Gastrocnemius medialis (tissue), 4 donors: ENCODE measurements at regions not wholly inside any gene's neighbourhood (a gene's known extent, or its start where the extent isn't known, plus 50 kb on each side); places are given as distances from the start of the nearest gene placed in this dataset.

Source experiments
- ATAC-seq, 2 donors: fragments of 150-250 bp; one replicate each; pipeline ENCODE4 v1.9.1; 2016
- DNase-seq, 2 donors: peaks; one replicate each; pipeline ENCODE4 v3.0.0-alpha.2; 2019
- H3K27ac ChIP-seq, 4 donors: fragments of 200-600 bp; sonication (generic); 1 replicate in 1 of 4; 2 replicates in 3 of 4; pipeline ENCODE4 v1.5.1; 2016 to 2018; ENCODE audit warnings: mild to moderate bottlenecking in 2 of 4, moderate library complexity in 1 of 4
- H3K27me3 ChIP-seq, 3 donors: fragments of 200-600 bp; sonication (generic) in 2 of 3; 1 replicate in 1 of 3; 2 replicates in 2 of 3; pipeline versions ENCODE4 v1.5.1 to v1.6.0; 2016 to 2019; ENCODE audit warnings: mild to moderate bottlenecking in 1 of 3, moderate library complexity in 1 of 3
- H3K36me3 ChIP-seq, 2 donors: fragments of 200-600 bp; sonication (generic) in 1 of 2; one replicate each; pipeline ENCODE4 v1.5.1; 2017 to 2018
- H3K4me1 ChIP-seq, 2 donors: fragments of 200-600 bp; sonication (generic) in 1 of 2; one replicate each; pipeline ENCODE4 v1.5.1; 2016 to 2017; ENCODE audit warnings: mild to moderate bottlenecking in 2 of 2
- H3K4me3 ChIP-seq, 4 donors: fragments of 200-600 bp; sonication (generic) in 3 of 4; 1 replicate in 1 of 4; 2 replicates in 3 of 4; pipeline ENCODE4 v1.5.1; 2016 to 2019; ENCODE audit warnings: mild to moderate bottlenecking in 2 of 4
- H3K9me3 ChIP-seq, 3 donors: fragments of 200-600 bp; sonication (generic) in 2 of 3; 1 replicate in 1 of 3; 2 replicates in 2 of 3; pipeline ENCODE4 v1.5.1; 2016 to 2019
- POLR2A ChIP-seq, 2 donors: fragments of 450-650 bp; IDR thresholded peaks; one replicate each; pipeline ENCODE4 v1.6.1; 2017; ENCODE audit warnings: antibody characterized with exemption in 2 of 2, mild to moderate bottlenecking in 2 of 2, moderate library complexity in 2 of 2
- in situ Hi-C, 4 donors: fragments of 200-750 bp; cut with MboI; loops; one replicate each; pipeline versions ENCODE4 v1.15.0 to v1.8.0; 2017; ENCODE audit warnings: low sequenced_read_pairs in 4 of 4
- intact Hi-C: fragments of 100-400 bp; cut with DNase I; formaldehyde crosslinking; loops from one replicate; pipeline ENCODE4 v1.15.1; 2023; ENCODE audit warnings: low total_unique reads
- TF ChIP-seq, protein P1 (sequence below), 5 experiments: fragments of 450-650 bp in 3 of 5; fragments of 200-600 bp in 2 of 5; sonication (generic) in 2 of 5; IDR thresholded peaks in 4 of 5; conservative IDR thresholded peaks in 1 of 5; 1 replicate in 4 of 5; 2 replicates in 1 of 5; pipeline ENCODE4 v1.5.1; 2016 to 2019; ENCODE audit warnings: antibody characterized with exemption in 5 of 5, mild to moderate bottlenecking in 3 of 5, moderate library complexity in 3 of 5

DNA sequence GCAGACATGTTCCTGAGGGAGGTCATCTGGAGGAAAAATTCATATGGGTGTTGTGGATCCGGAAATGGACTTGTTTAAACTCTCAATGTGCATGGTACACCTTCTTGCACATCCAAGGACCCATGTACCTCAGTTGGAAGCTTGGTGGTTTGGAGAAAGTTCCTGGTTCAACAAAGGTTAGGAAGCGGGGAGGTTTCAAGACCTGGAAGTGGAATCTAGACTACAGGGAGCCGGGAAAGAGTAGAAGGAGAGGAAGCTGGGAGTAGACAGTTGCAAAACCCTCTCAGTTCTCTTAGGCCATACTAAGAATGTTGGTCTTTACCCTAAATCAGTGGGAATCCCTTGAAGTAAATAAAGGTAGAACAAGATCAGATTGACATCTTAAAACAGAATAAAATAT is 209.8 kb upstream of the SPOPL start:
- Histone ChIP-seq H3K27ac (no peak overlapping the region), H3K4me1 (no peaks in the 10 kb centered on the region), H3K9me3 (no peaks in the 10 kb centered on the region), H3K27me3 (no peaks in the 10 kb centered on the region), H3K4me3 (no peak overlapping the region), H3K36me3 (no peaks in the 10 kb centered on the region)
- intact Hi-C loops (no loop called here), in situ Hi-C loops (no loop called here)
- DNase-seq (no peak), ATAC-seq (no peak)
- TF ChIP-seq, protein P1, sequence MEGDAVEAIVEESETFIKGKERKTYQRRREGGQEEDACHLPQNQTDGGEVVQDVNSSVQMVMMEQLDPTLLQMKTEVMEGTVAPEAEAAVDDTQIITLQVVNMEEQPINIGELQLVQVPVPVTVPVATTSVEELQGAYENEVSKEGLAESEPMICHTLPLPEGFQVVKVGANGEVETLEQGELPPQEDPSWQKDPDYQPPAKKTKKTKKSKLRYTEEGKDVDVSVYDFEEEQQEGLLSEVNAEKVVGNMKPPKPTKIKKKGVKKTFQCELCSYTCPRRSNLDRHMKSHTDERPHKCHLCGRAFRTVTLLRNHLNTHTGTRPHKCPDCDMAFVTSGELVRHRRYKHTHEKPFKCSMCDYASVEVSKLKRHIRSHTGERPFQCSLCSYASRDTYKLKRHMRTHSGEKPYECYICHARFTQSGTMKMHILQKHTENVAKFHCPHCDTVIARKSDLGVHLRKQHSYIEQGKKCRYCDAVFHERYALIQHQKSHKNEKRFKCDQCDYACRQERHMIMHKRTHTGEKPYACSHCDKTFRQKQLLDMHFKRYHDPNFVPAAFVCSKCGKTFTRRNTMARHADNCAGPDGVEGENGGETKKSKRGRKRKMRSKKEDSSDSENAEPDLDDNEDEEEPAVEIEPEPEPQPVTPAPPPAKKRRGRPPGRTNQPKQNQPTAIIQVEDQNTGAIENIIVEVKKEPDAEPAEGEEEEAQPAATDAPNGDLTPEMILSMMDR (IDR thresholded peaks at IDR 0.05 in 4 of 5, conservative IDR thresholded peaks at IDR 0.05 in 1 of 5): no peak
- no peak for TF ChIP-seq POLR2A (IDR thresholded peaks at IDR 0.05)

GRCh38 chr2:138293045-138293444 is 208.5 kb upstream of the SPOPL start:
- intact Hi-C loops: no loop called here
- TF ChIP-seq, protein P1 (IDR thresholded peaks at IDR 0.05 in 4 of 5, conservative IDR thresholded peaks at IDR 0.05 in 1 of 5): no peak
- no peak for TF ChIP-seq POLR2A (IDR thresholded peaks at IDR 0.05)
- H3K9me3 ChIP-seq: no peaks in the 10 kb centered on the region

DNA sequence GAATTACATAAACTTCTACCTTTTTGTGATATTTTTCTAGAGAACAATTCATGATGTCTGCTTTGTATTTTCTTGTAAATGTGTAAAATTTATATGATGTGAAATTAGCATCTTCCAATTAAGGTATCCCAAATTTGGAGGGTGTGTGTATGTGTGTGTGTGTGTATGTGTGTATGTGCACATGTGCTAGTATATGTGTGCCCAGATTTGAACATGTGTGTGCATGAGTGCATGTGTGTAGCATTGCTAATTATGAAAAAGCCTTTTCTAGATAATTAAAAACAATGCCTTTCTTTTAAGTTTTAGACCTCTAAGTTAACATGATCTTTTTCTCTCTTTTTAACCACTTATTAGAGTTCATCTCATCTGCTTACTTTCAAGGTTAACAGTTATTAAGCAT is 208.0 kb upstream of the SPOPL start:
- intact Hi-C loops: no loop called here
- Histone ChIP-seq H3K4me3 (no peak overlapping the region), H3K27ac (no peak overlapping the region), H3K4me1 (no peaks in the 10 kb centered on the region), H3K36me3 (no peaks in the 10 kb centered on the region), H3K9me3 (no peaks in the 10 kb centered on the region), H3K27me3 (no peaks in the 10 kb centered on the region)
- in situ Hi-C loops: no loop called here
- TF ChIP-seq POLR2A (IDR thresholded peaks at IDR 0.05): no peak
- TF ChIP-seq, protein P1 (IDR thresholded peaks at IDR 0.05 in 4 of 5, conservative IDR thresholded peaks at IDR 0.05 in 1 of 5): no peak
- DNase-seq: no peak
- ATAC-seq: no peak

More at GRCh38 chr2:138293045-138293444, 208.5 kb upstream of the SPOPL start:
- Histone ChIP-seq H3K27me3 (no peaks in the 10 kb centered on the region), H3K36me3 (no peaks in the 10 kb centered on the region), H3K4me3 (no peak overlapping the region), H3K4me1 (no peaks in the 10 kb centered on the region), H3K27ac (no peak overlapping the region)
- no peak for DNase-seq
- ATAC-seq: no peak
- in situ Hi-C loops: no loop called here

GRCh38 chr2:138294451-138294850 is 207.1 kb upstream of the SPOPL start:
- no peak for TF ChIP-seq POLR2A (IDR thresholded peaks at IDR 0.05)
- TF ChIP-seq, protein P1 (IDR thresholded peaks at IDR 0.05 in 4 of 5, conservative IDR thresholded peaks at IDR 0.05 in 1 of 5): no peak
- H3K4me3 ChIP-seq: no peak overlapping the region
- H3K4me1 ChIP-seq: no peaks in the 10 kb centered on the region
- H3K9me3 ChIP-seq: no peaks in the 10 kb centered on the region
- no peaks in the 10 kb centered on the region for H3K27me3 ChIP-seq
- H3K36me3 ChIP-seq: no peaks in the 10 kb centered on the region
- in situ Hi-C loops: no loop called here
- DNase-seq: no peak
- no peak for ATAC-seq
- intact Hi-C loops: no loop called here
- H3K27ac ChIP-seq: no peak overlapping the region

GRCh38 chr2:138296365-138296764 is 205.2 kb upstream of the SPOPL start:
- ATAC-seq: no peak
- TF ChIP-seq, protein P1 (IDR thresholded peaks at IDR 0.05 in 4 of 5, conservative IDR thresholded peaks at IDR 0.05 in 1 of 5): no peak
- no peak for TF ChIP-seq POLR2A (IDR thresholded peaks at IDR 0.05)
- in situ Hi-C loops: no loop called here
- Histone ChIP-seq H3K4me3 (no peak overlapping the region), H3K9me3 (no peaks in the 10 kb centered on the region), H3K27me3 (no peaks in the 10 kb centered on the region), H3K36me3 (no peaks in the 10 kb centered on the region), H3K27ac (no peak overlapping the region), H3K4me1 (no peaks in the 10 kb centered on the region)
- intact Hi-C loops: no loop called here
- DNase-seq: no peak
